CD4-positive, alpha-beta T cell treated with Interleukin-12 subunit alpha and Interleukin-12 subunit beta, for 1 hour (primary cell): ENCODE measurements at regions not wholly inside any gene's neighbourhood (a gene's known extent, or its start where the extent isn't known, plus 50 kb on each side); places are given as distances from the start of the nearest gene placed in this dataset.

ENCODE experiments used
- DNase-seq: peaks from one replicate; pipeline ENCODE4 v3.0.0-alpha.2; 2020

GRCh38 chr9:135255033-135255840, 167.8 kb downstream of the OLFM1 start:
- DNase-seq = no peak

GRCh38 chr9:135255841-135256580, 168.5 kb downstream of the OLFM1 start:
- DNase-seq = no peak

- DNase-seq = no peak
Measured at GRCh38 chr9:135256581-135257354, 169.3 kb downstream of the OLFM1 start.

- no peak for DNase-seq
Measured at GRCh38 chr9:135258461-135258860, 171.0 kb downstream of the OLFM1 start.

- DNase-seq = no peak
Measured at GRCh38 chr9:135259273-135259672, 171.8 kb downstream of the OLFM1 start.

- no peak for DNase-seq
Measured at GRCh38 chr9:135260221-135261180, 173.0 kb downstream of the OLFM1 start.

GRCh38 chr9:135262248-135262647, 174.8 kb downstream of the OLFM1 start:
- DNase-seq = no peak

- DNase-seq = no peak
Measured at GRCh38 chr9:135263511-135263910, 176.0 kb downstream of the OLFM1 start.

- DNase-seq = no peak
Measured at GRCh38 chr9:135265931-135266330, 178.5 kb downstream of the OLFM1 start.

GRCh38 chr9:135267191-135267809, 179.8 kb downstream of the OLFM1 start:
- DNase-seq = no peak

- DNase-seq = no peak
Measured at GRCh38 chr9:135268031-135268430, 180.6 kb downstream of the OLFM1 start.

GRCh38 chr9:135268981-135269380, 181.5 kb downstream of the OLFM1 start:
- DNase-seq = no peak

- DNase-seq = no peak
Measured at GRCh38 chr9:135269912-135270830, 182.7 kb downstream of the OLFM1 start.

- DNase-seq = no peak
Measured at GRCh38 chr9:135271425-135271824, 184.0 kb downstream of the OLFM1 start.

GRCh38 chr9:135272608-135273007, 185.1 kb downstream of the OLFM1 start:
- no peak for DNase-seq

- no peak for DNase-seq
Measured at GRCh38 chr9:135273008-135273407, 185.5 kb downstream of the OLFM1 start.

GRCh38 chr9:135275163-135275562, 187.7 kb downstream of the OLFM1 start:
- DNase-seq = no peak

- no peak for DNase-seq
Measured at GRCh38 chr9:135275571-135276289, 188.3 kb downstream of the OLFM1 start.

- DNase-seq = no peak
Measured at GRCh38 chr9:135277219-135278201, 190.0 kb downstream of the OLFM1 start.
